Suppressor macrophage treated with lipopolysaccharide for 4 hours (primary cell): ENCODE measurements at regions not wholly inside any gene's neighbourhood (a gene's known extent, or its start where the extent isn't known, plus 50 kb on each side); places are given as distances from the start of the nearest gene placed in this dataset.

Source experiments
- DNase-seq: peaks from one replicate; pipeline ENCODE4 v3.0.0-alpha.2; 2020

DNA sequence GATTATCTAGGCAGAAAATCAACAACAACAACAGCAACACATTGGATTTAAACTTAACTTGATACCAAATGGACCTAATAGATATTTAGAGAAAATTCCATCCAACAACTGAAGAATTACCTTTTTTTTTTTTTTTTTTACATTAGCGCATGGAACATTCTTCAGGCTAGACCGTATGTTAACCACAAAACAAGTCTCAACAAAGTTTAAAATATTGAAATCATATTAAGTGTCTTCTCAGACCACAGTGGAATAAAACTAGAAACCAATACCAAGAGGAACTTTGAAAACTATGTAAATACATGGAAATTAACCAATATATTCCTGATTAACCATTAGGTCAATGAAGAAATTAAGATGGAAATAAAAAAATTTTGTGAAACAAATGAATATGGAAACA is 315.8 kb downstream of the CSNK1G3 start:
- no peak for DNase-seq

GRCh38 chr5:123819833-123820232 is 307.9 kb downstream of the CSNK1G3 start:
- no peak for DNase-seq

DNA sequence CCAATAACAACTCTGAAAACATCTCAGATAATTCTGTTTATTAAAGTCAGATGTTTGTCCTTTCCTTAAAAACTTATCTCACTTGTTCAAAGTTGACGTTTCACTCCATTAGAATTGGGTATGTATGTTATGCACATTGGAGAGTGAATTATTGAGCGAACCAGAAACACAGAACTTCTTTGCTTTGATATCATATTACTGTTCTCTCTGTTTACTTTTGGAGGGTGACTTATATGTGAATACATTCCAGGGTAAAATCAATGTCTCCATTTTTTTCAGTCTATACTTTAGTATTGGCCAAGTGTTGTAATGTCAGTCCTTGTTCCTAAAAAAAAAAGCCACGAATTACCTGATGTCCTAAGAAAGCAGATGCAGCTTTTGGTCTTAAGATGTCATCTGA is 307.4 kb downstream of the CSNK1G3 start:
- no peak for DNase-seq

DNA sequence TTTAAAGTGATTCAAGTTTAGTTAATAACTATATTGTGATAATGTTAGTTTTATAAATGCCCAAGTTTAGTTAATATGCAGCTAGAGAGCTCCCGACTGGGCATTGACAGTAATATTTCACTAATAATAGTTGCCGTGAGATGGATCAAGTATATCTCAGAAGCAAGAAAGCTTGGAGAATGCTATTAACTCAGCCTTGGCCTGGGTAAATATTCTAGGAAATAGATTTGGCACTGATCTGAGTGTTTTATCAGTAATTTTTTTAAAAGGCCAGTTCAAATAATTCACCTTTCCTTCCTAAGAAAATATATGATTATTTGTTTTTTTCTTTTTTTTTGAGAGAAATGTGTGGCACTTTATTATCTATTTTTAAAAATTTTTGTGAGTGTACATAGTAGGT is 305.3 kb downstream of the CSNK1G3 start:
- no peak for DNase-seq

DNA sequence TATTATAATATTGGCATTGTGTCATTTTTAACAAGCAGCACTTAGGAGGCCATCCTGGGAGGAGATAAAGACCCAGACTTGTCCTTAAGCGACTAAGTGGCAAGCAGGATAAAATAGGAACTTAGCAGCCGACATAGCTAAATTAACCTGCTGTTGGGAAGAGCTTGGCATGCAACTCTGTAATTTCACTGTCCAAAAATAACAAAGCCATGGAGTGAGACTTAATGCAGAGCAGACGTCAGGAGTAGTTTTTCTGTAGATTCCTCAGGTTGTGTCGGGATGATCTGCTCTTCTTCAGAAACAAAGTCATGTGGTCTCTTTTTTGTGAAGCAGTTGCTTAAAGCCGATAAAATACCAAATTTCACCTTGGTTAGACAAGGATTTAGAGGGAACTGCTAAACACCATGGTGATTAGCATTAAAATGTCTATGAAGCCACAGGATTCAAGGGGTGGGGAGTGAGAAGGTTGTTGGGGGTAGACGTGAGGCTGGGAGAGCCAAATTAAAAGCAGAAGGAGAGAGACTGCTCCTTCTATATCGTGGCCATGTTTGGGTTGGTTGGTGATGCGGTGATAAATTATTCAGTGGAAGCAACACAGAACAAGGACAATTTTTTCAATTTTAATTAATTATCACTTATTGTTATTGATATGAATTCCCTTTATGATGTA is 303.0 kb downstream of the CSNK1G3 start:
- no peak for DNase-seq

GRCh38 chr5:123813937-123814624 is 302.1 kb downstream of the CSNK1G3 start:
- no peak for DNase-seq

DNA sequence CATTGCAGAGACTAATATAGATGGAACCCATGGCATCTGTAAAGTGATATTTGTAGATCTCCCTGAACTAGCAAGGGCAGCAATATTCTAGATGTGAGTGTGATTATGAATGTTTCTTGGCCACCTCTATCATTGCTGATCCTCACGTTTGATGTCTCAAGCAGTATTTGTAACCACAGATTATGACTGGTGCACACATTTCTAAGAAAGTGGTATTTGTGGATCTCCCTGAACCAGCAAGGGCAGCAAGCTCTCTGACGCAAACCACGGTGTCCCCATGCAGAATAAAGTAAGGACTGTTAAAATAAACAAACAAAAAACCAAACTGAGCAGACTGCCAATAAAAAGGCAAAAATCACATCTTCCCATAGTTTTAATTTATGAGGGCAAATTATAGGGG is 301.3 kb downstream of the CSNK1G3 start:
- DNase-seq = no peak

GRCh38 chr5:123811831-123812230 is 299.9 kb downstream of the CSNK1G3 start:
- no peak for DNase-seq

DNA sequence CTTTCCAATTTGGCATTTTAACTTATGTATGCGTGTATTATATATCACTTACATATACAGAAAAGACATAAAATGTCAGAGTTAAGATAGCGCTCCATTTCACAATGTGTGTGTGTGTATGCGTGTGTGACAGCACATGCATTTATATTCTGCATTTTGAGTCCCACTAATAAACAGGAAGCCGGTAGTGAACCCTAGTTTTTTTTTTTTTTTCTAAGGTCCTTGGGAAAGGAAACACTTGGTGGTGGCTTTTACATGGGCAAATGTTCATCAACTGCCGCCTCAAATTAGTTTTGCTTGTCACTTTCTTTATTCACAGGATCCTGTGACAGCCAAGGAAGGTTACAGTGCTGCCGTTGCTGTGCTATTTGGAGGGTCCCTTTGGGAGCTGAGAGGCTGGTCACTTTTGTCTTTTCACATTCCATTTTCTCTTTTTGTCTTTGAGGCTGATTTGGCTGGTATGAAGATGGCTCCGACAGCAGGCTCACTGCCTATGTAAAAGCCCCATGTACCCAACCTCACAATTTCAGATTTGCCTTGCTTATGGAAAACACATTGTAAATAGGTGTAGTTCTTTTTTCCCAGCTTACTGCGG is 298.9 kb downstream of the CSNK1G3 start:
- no peak for DNase-seq

DNA sequence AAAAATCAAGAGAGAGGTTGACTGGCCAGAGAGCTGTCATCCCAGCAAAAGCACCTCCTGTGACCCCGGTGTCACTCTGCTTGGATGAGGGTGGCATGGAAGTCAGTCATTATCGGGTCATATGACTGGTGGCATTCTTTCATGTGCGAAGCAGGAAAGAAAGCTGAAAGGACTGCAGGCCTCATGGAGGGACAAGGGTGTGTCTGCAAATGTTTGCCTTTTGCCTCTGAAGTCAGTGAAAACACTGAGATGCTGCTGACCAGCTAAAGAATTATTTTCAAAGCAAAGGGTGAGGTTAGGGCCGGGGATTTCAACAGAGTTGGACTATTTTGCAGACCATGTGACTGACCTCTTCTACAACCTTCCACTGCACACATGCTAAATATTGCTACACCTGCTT is 298.3 kb downstream of the CSNK1G3 start:
- no peak for DNase-seq

DNA sequence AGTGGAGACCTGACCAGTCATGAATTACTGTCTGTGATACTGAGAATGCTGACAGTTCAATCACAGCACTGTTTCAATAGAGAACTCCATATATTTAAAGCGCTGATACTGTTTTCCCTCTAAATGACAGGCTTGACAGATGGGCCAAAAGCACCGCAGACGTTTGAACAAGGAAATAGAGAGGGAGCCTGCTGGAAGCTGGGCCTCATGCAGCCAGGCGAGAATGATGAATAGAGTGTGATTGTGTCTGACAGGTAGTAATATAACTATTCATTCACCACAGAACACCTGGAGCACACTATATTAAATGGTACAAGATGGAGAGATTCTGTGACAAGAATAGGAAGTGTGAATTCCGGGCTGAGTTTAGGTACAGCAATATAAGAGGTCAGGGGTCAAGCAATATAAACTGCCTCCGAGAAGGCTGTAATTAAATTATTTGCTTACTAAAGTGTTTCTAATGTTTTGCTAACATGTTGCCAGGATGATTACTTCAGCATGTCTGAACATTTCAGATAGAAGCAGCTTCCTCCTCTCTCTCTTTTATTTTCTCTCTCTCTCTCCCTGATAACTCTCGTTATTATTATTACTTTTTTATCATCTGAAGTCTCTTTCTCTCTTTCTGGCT is 297.7 kb downstream of the CSNK1G3 start:
- no peak for DNase-seq

- DNase-seq = no peak
These were observed 296.7 kb downstream of the CSNK1G3 start for GRCh38 chr5:123808461-123809380.

GRCh38 chr5:123807177-123807945 is 295.4 kb downstream of the CSNK1G3 start:
- DNase-seq = no peak

GRCh38 chr5:123806644-123807043 is 294.7 kb downstream of the CSNK1G3 start:
- no peak for DNase-seq

DNA sequence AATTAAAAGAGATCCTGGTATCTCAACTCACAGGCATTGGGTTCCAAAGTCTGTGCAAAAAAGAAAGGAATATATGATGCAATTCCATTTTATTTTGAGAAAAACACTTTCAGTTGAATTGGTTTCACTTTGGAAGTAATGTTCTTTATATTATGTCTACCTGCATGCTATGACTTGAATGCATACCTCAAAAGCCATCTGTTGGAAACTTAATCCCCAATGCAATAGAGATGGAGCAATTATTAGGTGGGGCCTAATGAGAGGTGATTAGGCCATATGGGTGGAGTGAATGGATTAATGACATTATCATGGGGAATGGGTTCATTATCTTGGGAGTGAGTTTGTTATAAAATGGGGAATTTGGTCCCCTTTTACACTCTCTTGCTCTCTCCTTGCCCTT is 293.3 kb downstream of the CSNK1G3 start:
- no peak for DNase-seq

DNA sequence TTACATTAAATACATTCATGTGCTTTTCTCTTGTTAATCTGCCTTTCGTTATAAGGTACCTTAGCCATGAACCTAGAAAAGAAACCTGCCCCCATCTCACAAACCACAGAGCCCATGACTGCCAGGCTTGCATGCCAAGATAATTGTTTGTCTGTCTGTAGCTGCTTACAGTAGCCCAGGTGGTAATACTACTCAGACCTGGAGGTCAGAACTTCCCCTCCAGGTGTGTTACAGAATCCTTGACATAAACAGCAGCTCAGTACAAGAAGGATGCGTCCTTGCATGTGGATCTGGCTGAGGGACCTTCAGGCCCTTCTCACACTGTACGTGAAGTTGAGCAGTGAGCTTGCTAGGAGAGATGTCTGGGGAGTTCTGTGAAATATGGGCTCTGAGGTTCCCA is 291.4 kb downstream of the CSNK1G3 start:
- no peak for DNase-seq

GRCh38 chr5:123802298-123802951 is 290.4 kb downstream of the CSNK1G3 start:
- DNase-seq = no peak

GRCh38 chr5:123800640-123801039 is 288.7 kb downstream of the CSNK1G3 start:
- DNase-seq = no peak

DNA sequence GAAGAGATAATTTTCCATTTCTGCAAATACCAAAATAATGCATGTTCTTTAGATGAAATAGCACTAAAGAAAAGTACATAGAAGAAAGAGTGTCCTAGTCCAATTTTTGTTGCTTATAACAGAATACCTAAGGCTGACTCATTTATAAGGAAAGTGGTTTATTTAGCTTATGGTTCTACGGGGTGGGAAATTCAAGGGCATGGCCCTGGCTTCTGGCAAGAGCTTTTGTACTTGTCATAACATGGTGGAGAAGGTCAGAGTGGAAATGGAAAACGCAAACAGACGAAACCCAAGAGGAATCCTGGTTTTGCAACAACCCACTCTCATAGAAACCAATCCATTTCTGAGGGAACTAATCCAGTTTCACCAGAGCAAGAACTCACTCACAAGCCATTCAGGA is 283.7 kb downstream of the CSNK1G3 start:
- no peak for DNase-seq

DNA sequence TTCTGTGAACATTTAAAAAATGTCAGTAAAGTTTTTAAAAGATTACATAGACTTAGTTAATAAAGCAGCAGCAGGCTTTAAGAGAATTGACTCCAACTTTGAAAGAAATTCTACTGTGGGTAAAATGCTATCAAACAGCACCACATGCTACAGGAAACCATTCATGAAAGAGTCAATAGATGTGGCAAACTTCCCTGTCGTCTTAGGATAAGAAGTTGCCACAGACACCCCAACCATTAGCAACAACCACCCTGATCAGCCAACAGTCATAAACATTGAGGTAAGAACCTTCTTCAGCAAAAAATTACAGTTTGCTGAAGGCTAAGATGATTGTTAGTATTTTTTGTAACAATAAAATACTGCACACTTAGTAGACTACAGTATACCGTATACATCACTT is 278.2 kb downstream of the CSNK1G3 start:
- DNase-seq = no peak

- DNase-seq = no peak
These were observed 275.7 kb downstream of the CSNK1G3 start for GRCh38 chr5:123787635-123788034.

DNA sequence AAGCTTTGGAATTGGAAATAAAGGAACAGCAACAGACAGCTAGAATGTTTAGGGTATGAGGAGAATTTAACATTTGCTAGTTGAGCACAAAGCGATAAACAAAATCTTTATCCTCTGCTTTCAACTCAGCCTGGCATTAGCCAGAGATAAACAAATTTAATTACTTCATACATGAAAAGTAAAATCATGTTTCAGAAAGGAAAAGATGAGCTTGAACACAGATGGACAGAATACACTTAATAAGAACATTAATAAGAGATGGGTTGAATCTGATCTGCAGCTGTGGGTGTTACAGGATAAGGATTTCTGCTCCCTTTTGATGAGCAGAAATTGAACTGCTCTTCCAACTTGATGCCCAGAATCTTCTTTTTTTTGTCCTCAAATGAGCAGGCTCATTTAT is 275.2 kb downstream of the CSNK1G3 start:
- DNase-seq = no peak
